Vagina (tissue), 2 donors: ENCODE measurements at regions not wholly inside any gene's neighbourhood (a gene's known extent, or its start where the extent isn't known, plus 50 kb on each side); places are given as distances from the start of the nearest gene placed in this dataset.

Experiments
- DNase-seq, 2 donors: peaks; one replicate each; pipeline ENCODE4 v3.0.0-alpha.2; 2017; ENCODE audit errors: extremely low spot score in 2 of 2
- H3K27ac ChIP-seq: fragments of 200-600 bp; sonication (generic); one replicate; pipeline ENCODE4 v1.5.1; 2019
- H3K27me3 ChIP-seq: fragments of 200-600 bp; sonication (generic); one replicate; pipeline ENCODE4 v1.5.1; 2019
- H3K36me3 ChIP-seq, 2 donors: fragments of 200-600 bp; sonication (generic); one replicate each; pipeline ENCODE4 v1.5.1; 2017 to 2019
- H3K4me1 ChIP-seq: fragments of 200-600 bp; sonication (generic); one replicate; pipeline ENCODE4 v1.5.1; 2019
- H3K4me3 ChIP-seq, 2 donors: fragments of 200-600 bp; sonication (generic); 1 replicate in 1 of 2; 2 replicates in 1 of 2; pipeline ENCODE4 v1.5.1; 2016 to 2019
- H3K9me3 ChIP-seq: fragments of 200-600 bp; sonication (generic); one replicate; pipeline ENCODE4 v1.5.1; 2019
- POLR2A ChIP-seq, 2 donors: fragments of 450-650 bp; IDR thresholded peaks; one replicate each; pipeline ENCODE4 v1.6.1; 2017; ENCODE audit warnings: antibody characterized with exemption in 2 of 2, mild to moderate bottlenecking in 2 of 2, moderate library complexity in 2 of 2
- POLR2AphosphoS5 ChIP-seq, 2 donors: sonication (generic); formaldehyde crosslinking; IDR thresholded peaks; one replicate each; pipeline ENCODE4 v1.9.0; 2017; ENCODE audit warnings: antibody characterized with exemption in 2 of 2, mild to moderate bottlenecking in 2 of 2, low read depth in 1 of 2; ENCODE audit not compliant: insufficient read depth in 1 of 2
- intact Hi-C: fragments of 100-400 bp; cut with DNase I; formaldehyde crosslinking; loops from one replicate; pipeline ENCODE4 v1.15.1; 2023
- TF ChIP-seq, protein P1 (sequence below), 3 experiments: fragments of 450-650 bp in 2 of 3; fragments of 200-600 bp in 1 of 3; sonication (generic) in 1 of 3; IDR thresholded peaks; one replicate each; pipeline ENCODE4 v1.5.1; 2017 to 2019; ENCODE audit warnings: antibody characterized with exemption in 3 of 3, mild to moderate bottlenecking in 2 of 3, moderate library complexity in 2 of 3

DNA sequence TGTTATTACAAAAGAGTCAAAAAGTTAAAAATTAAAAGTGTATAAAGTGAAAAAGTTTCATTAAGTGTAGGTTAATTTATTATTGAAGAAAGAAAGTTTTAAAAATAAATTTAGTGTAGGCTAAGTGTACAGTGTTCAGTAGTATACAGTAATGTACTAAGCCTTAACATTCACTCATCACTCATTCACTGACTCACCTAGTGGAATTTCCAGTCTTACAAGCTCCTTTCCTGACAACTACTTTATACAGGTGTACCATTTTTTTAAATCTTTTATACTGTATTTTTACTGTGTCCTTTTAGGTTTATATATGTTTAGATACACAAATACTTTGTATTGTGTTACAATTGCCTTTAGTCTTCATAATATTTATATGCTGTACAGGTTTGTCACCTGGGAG is 530.2 kb upstream of the FAM174A start:
- H3K4me1 ChIP-seq: no peaks in the 10 kb centered on the region
- DNase-seq: no peak
- no peak overlapping the region for H3K4me3 ChIP-seq
- H3K27me3 ChIP-seq: no peaks in the 10 kb centered on the region
- no peaks in the 10 kb centered on the region for H3K9me3 ChIP-seq
- TF ChIP-seq POLR2AphosphoS5 (IDR thresholded peaks at IDR 0.05; ENCODE audit: insufficient read depth in 1 of 2, low read depth in 1 of 2) (no peak), POLR2A (IDR thresholded peaks at IDR 0.05) (no peak)
- TF ChIP-seq, protein P1, sequence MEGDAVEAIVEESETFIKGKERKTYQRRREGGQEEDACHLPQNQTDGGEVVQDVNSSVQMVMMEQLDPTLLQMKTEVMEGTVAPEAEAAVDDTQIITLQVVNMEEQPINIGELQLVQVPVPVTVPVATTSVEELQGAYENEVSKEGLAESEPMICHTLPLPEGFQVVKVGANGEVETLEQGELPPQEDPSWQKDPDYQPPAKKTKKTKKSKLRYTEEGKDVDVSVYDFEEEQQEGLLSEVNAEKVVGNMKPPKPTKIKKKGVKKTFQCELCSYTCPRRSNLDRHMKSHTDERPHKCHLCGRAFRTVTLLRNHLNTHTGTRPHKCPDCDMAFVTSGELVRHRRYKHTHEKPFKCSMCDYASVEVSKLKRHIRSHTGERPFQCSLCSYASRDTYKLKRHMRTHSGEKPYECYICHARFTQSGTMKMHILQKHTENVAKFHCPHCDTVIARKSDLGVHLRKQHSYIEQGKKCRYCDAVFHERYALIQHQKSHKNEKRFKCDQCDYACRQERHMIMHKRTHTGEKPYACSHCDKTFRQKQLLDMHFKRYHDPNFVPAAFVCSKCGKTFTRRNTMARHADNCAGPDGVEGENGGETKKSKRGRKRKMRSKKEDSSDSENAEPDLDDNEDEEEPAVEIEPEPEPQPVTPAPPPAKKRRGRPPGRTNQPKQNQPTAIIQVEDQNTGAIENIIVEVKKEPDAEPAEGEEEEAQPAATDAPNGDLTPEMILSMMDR (IDR thresholded peaks at IDR 0.05): no peak
- H3K36me3 ChIP-seq: no peaks in the 10 kb centered on the region
- intact Hi-C loops: no loop called here
- no peak overlapping the region for H3K27ac ChIP-seq

DNA sequence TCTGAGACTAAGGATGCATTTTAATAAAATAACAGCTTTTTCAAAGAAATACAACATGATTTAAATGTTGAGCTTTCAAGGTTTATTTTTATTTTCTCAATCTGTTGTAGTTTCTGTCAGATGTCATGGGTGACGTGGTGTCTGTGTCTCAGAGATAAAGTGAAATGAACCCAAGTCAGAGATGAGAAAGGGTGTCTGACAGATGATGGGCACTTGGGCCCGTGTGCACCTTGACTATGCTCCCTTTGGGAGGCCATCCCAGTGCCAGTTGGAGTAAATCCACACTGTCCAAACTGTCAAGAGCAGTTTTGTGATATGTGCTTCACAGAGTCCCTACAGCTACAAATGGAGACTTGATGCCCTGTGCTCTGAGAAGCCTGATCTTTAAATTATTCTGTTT is 536.9 kb upstream of the FAM174A start:
- intact Hi-C loops: no loop called here
- DNase-seq: no peak
- Histone ChIP-seq H3K27me3 (no peaks in the 10 kb centered on the region), H3K4me3 (no peak overlapping the region), H3K36me3 (no peaks in the 10 kb centered on the region), H3K4me1 (no peaks in the 10 kb centered on the region), H3K27ac (no peak overlapping the region), H3K9me3 (no peaks in the 10 kb centered on the region)
- TF ChIP-seq, protein P1 (IDR thresholded peaks at IDR 0.05): no peak
- no peak for TF ChIP-seq POLR2A (IDR thresholded peaks at IDR 0.05)
- no peak for TF ChIP-seq POLR2AphosphoS5 (IDR thresholded peaks at IDR 0.05; ENCODE audit: insufficient read depth in 1 of 2, low read depth in 1 of 2)

DNA sequence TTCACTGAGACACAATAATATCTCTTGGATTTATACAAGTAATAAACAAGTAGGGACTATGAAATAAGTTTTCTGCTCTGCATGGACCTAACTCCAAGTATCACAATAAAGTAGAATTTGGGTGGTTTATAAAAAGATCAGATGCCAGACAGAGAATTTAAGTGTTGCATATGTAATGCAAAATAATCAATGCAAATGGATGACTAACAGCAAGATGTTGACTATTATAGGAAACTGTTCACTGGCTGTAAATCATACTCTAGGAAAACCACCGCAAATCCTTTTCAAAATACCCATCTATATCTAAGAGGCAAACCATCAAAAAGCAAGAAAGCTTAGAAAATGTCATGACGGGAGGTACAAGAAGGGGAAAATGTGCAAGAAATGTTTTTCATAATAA is 539.8 kb upstream of the FAM174A start:
- TF ChIP-seq POLR2AphosphoS5 (IDR thresholded peaks at IDR 0.05; ENCODE audit: insufficient read depth in 1 of 2, low read depth in 1 of 2): no peak
- TF ChIP-seq, protein P1 (IDR thresholded peaks at IDR 0.05): no peak
- no peak for DNase-seq
- Histone ChIP-seq H3K27ac (no peak overlapping the region), H3K27me3 (no peaks in the 10 kb centered on the region), H3K4me1 (no peaks in the 10 kb centered on the region), H3K4me3 (no peak overlapping the region), H3K9me3 (no peaks in the 10 kb centered on the region), H3K36me3 (no peaks in the 10 kb centered on the region)
- intact Hi-C loops: no loop called here

DNA sequence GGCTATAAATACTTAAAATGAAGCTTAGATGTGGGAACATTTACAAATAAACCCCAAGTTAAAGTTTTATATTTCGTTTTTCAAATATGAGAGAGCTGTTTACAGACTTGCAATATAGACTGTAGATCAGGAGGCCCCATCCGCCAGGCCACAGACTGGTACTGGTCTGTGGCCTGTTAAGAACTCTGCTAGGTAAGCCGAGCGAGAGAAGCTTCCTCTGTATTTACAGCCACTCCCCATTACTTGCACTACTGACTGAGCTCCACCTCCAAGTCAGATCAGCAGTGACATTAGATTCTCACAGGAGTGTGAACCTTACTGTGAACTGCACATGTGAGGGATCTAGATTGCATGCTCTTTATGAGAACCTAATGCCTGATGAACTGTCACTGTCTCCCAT is 561.4 kb upstream of the FAM174A start:
- no peak for TF ChIP-seq POLR2AphosphoS5 (IDR thresholded peaks at IDR 0.05; ENCODE audit: insufficient read depth in 1 of 2, low read depth in 1 of 2)
- TF ChIP-seq, protein P1 (IDR thresholded peaks at IDR 0.05): no peak
- no peak for TF ChIP-seq POLR2A (IDR thresholded peaks at IDR 0.05)
- no peak for DNase-seq

DNA sequence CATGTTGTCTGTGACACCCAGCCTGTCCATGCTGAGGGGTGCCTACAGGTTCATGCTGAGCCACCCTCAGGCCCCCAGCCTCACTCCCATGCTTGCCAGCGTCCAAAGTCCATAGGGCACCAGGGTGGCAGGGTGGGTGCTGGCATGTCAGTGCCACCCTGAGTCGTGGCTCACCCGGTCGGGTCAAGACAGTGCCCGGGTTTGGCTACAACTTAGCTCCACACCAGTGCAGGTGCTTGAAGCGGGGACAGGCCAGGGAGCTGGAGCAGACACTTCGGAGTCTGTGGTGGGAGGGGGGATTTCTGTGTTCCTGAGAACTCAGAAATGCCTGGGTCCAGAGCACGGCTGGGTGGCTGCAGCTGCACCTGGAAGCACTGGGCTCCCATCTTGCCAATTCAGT is 579.2 kb upstream of the FAM174A start:
- Histone ChIP-seq H3K4me1 (no peaks in the 10 kb centered on the region), H3K36me3 (no peaks in the 10 kb centered on the region), H3K27ac (no peak overlapping the region), H3K4me3 (no peak overlapping the region), H3K27me3 (no peaks in the 10 kb centered on the region), H3K9me3 (no peaks in the 10 kb centered on the region)
- no peak for DNase-seq
- no peak for TF ChIP-seq POLR2AphosphoS5 (IDR thresholded peaks at IDR 0.05; ENCODE audit: insufficient read depth in 1 of 2, low read depth in 1 of 2)
- TF ChIP-seq, protein P1 (IDR thresholded peaks at IDR 0.05): no peak
- intact Hi-C loops: no loop called here

More for the DNA sequence above, 561.4 kb upstream of the FAM174A start:
- no peaks in the 10 kb centered on the region for H3K9me3 ChIP-seq
- H3K4me3 ChIP-seq: no peak overlapping the region
- no peak overlapping the region for H3K27ac ChIP-seq
- no peaks in the 10 kb centered on the region for H3K4me1 ChIP-seq
- no peaks in the 10 kb centered on the region for H3K27me3 ChIP-seq
- intact Hi-C loops: no loop called here
- H3K36me3 ChIP-seq: no peaks in the 10 kb centered on the region
